HG02623 (cell line): ENCODE measurements at regions not wholly inside any gene's neighbourhood (a gene's known extent, or its start where the extent isn't known, plus 50 kb on each side); places are given as distances from the start of the nearest gene placed in this dataset.

Experiments used
- ATAC-seq: cut with Tn5 transposase; IDR thresholded peaks from one replicate; pipeline ENCODE4 v1.9.1; 2021; ENCODE audit warnings: moderate library complexity; ENCODE audit not compliant: unreplicated experiment

- ATAC-seq, result peak; percentile 54
Measured at GRCh38 chr18:27652480-27653121, 467.5 kb upstream of the CHST9 start.

DNA sequence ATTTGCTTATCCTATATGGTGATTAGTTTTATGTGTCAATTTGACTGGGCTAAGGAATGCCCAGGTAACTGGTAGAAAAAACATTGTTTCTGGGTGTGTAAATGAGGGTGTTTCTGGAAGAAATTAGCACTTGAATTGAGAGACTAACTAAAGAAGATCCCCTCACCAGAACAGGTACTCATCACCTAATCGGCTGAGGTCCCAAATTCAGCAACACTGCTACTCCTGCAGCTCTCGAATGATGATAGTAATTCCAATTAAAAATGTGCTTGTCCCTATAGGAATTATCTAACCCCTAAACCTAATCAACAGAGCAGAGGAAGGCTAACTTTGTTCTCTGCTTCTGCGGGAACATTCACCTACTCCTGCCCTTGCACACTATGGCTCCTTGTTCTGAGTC, 464.5 kb upstream of the CHST9 start:
- no peak for ATAC-seq

GRCh38 chr18:27645929-27646328, 460.8 kb upstream of the CHST9 start:
- ATAC-seq, result no peak

DNA sequence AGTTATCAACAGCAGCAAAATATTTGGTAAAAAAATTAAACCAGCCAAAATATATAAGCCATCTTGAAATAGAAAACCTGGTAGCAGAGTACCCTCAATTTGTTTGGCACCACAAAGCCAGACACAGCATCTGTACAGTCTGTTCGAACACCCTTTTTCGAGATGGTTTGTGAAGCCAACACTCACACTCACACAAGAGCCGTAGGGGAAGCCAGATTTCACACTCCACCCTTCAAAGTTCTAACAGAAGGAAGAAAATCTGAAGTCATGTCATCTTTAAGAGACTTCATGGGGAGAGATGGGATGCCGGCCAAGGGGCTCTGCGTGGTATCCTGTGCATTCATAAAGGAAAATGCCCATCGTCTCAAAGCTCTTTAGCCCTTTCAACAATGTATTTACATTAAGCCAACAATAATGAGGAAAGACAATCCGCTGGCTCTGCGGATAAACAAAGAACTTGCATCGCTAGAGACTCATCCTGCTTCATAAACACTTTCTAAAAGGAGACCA, 451.5 kb upstream of the CHST9 start:
- ATAC-seq, result no peak

DNA sequence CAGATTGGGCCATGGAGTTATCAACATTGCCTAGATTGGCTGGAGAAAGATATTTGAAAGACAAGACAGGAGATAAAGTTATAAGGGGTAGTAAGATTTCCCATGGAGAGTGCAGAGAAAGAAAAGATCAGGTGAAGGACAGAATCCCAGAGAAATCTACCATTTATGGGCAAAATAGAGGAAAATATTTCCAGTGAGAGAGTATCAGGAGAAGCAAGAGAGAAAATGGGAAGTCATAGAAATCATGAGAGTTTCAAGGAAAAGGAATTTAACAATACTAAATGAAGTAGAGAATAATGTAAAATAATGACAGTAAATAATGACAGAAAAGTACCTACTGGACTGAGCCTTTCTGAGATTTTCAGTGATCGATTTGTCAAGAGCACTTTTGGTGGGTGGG, 447.6 kb upstream of the CHST9 start:
- no peak for ATAC-seq

GRCh38 chr18:27627927-27628326, 442.8 kb upstream of the CHST9 start:
- no peak for ATAC-seq

DNA sequence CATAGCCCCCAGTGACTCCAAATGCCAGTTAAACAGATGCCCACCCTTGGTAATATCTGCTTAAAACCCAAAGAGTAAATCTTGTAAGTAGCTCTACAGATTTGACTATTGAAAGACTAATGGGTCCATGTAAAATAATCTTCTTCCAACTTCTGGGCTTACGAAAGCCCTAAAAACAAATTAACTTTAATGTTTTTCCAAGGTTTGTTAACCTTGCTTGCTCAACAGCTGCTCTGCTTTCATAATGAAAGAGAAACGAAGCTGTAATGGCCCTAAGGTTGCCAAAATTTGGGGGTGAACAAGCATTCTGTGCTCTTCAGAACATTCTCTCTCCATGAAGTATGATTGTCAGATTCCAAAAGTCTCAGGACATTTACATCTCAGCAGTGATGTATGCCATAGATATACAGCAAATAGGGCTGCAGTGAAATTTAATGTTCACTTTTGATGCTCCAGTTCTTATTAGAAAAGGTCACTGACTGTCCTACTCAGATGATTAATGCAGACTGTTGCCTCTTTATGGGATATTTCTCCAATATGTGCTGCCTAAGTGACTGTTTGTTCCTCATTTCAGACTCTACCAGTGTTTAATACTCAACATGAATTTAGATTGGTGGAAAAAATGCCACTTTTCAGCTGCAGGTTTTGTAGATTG, 436.3 kb upstream of the CHST9 start:
- ATAC-seq, result no peak

- no peak for ATAC-seq
Measured at GRCh38 chr18:27619906-27620305, 434.8 kb upstream of the CHST9 start.

GRCh38 chr18:27619090-27619772, 434.1 kb upstream of the CHST9 start:
- ATAC-seq, result no peak

GRCh38 chr18:27616324-27616723, 431.2 kb upstream of the CHST9 start:
- ATAC-seq, result no peak

DNA sequence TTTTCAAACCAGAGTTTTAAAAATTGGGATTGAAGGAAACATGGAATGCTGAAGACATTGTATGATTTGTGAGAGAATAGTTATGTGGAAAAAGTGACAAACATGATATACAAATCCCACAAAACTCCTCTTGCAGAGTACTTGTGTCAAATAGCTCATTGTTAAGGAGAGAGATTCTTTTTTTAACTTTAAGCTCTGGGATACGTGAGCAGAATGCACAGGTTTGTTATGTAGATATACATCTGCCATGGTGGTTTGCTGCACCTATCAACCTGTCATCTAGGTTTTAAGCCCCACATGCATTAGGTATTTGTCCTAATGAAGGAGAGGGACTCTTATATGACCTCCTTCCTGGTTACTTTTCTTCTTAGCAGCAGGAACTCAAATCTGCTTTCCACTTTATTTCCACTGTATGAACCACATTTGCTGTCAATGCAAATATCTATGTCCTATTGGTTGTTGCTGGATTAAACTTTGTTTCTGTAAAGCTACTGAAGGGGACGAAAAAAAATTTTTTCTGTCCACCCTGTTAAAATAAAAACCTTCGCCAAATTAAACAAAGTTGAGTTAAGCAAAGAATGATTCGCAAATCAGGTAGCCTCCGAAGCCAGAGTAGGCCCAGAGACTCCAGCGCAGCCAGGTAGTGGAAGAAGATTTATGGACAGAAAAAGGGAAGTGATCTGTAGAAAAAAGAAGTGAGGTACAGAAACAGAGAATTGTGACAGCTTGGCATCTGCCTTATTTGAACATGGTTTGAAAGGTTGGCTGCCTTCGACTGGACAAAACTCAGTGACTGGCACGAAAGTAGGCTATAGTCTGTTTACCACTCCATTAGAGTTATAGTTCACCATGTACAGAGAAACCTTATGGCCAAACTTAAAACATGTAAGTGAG, 430.1 kb upstream of the CHST9 start:
- ATAC-seq, result no peak

- ATAC-seq, result no peak
Measured at GRCh38 chr18:27609221-27609620, 424.1 kb upstream of the CHST9 start.

- no peak for ATAC-seq
Measured at GRCh38 chr18:27608742-27609141, 423.6 kb upstream of the CHST9 start.

GRCh38 chr18:27608174-27608573, 423.1 kb upstream of the CHST9 start:
- no peak for ATAC-seq

- no peak for ATAC-seq
Measured at GRCh38 chr18:27606741-27607140, 421.6 kb upstream of the CHST9 start.

DNA sequence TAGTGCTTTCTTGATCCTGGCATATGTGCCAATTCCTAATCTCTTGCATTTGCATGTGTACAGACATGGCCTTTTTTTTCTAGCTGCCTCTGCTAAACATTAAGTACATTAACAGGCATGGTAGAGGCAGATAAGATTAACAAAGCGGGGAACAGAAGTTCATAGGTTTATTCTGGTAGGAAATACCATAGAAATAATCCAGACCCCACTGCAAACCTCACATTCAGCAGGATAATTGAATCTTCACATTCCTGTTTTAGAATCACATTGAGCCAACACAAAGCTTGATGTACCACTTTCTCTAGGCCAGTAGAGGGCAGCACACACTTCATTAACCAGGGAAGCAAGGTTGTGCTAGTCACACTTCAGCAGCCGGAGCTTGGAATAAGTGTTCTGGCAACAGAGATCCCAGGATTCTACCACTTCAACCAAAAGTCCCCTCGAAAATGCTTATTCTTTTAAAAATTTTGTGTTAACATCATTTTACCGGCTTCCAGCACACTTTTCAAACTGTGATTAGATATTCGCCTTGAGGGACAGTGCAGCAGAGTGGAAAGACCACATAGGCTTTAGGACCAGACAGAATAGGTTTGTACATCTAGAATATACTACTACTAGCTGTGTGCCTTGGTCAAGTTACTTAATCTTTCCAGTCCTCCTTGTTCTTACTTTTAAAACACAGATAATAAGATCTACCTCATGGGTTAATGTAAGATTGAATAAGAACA, 420.2 kb upstream of the CHST9 start:
- ATAC-seq, result peak; percentile 89

- no peak for ATAC-seq
Measured at GRCh38 chr18:27604583-27604982, 419.5 kb upstream of the CHST9 start.

- no peak for ATAC-seq
Measured at GRCh38 chr18:27602092-27602491, 417.0 kb upstream of the CHST9 start.

DNA sequence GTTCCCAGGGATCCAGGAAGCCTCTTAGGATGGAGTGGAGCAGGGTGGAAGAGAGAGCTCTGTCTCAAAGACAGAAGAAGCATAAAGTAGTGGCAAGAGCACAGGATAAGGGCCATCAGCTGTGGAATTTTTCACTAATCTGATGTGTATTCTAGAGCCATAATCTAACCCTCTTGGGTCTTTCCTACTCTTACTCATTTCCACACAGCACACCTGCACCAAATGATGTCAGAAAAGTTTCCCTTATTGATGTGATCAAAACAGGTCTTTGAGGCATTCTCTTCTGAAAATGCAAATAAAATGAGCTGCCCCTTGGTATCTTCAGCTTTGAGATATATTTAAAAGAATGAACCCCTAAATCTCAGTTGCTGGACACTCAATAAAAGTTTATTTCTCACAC, 415.1 kb upstream of the CHST9 start:
- ATAC-seq, result no peak

- ATAC-seq, result peak; percentile 77
Measured at GRCh38 chr18:27599202-27599829, 414.2 kb upstream of the CHST9 start.
